ENCODE measurements at regions not wholly inside any gene's neighbourhood (a gene's known extent, or its start where the extent isn't known, plus 50 kb on each side); places are given as distances from the start of the nearest gene placed in this dataset.

DNA sequence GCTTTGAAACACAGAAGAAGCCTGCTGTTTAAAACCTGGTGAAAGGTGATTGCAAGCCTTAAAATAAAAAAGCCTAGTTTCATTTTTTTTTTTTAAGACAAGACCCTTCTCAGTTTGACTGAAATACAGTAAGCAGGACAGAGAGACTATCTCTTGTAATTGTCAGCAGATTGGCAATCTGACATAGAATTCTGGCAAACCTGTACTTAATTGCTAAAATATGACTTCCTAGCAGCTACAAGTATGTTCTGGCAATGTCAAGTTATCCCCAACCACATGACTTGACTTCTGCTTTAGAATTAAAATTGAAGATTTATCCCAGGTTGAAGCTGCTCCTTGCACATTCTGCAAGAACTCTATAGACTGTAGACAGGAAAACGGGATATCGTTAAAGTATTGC lies 232.8 kb upstream of the NR2F2 start:
- TF ChIP-seq, protein P1, sequence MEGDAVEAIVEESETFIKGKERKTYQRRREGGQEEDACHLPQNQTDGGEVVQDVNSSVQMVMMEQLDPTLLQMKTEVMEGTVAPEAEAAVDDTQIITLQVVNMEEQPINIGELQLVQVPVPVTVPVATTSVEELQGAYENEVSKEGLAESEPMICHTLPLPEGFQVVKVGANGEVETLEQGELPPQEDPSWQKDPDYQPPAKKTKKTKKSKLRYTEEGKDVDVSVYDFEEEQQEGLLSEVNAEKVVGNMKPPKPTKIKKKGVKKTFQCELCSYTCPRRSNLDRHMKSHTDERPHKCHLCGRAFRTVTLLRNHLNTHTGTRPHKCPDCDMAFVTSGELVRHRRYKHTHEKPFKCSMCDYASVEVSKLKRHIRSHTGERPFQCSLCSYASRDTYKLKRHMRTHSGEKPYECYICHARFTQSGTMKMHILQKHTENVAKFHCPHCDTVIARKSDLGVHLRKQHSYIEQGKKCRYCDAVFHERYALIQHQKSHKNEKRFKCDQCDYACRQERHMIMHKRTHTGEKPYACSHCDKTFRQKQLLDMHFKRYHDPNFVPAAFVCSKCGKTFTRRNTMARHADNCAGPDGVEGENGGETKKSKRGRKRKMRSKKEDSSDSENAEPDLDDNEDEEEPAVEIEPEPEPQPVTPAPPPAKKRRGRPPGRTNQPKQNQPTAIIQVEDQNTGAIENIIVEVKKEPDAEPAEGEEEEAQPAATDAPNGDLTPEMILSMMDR (optimal IDR thresholded peaks at IDR 0.05 in 1 of 3, IDR thresholded peaks at IDR 0.05 in 1 of 3, conservative IDR thresholded peaks at IDR 0.05 in 1 of 3; ENCODE audit: extremely low read depth in 1 of 3, insufficient read depth in 2 of 3, low read length in 3 of 3), result no peak
- TF ChIP-seq EZH2 (IDR thresholded peaks at IDR 0.05; ENCODE audit: low read length), result no peak

All from keratinocyte (primary cell).